WTC11 (cell line): ENCODE measurements at regions not wholly inside any gene's neighbourhood (a gene's known extent, or its start where the extent isn't known, plus 50 kb on each side); places are given as distances from the start of the nearest gene placed in this dataset.

Experiments used
- ATAC-seq: fragments of 200-7000 bp; cut with Tn5 transposase; 2 replicates; pipeline ENCODE4 v1.10.0; 2021; ENCODE audit warnings: mild to moderate bottlenecking, moderate library complexity
- CTCF ChIA-PET: fragments of 300-600 bp; sonication (Branson Sonifier 250); formaldehyde crosslinking; loops from one replicate; lab custom pipeline; 2021; ENCODE audit warnings: antibody characterized with exemption; lab: Charles Lee
- POLR2A ChIA-PET: fragments of 350-600 bp; sonication (Branson Sonifier 250); formaldehyde crosslinking; loops from one replicate; lab custom pipeline; 2021; ENCODE audit warnings: antibody characterized with exemption; lab: Charles Lee
- DNase-seq: peaks from one replicate; pipeline ENCODE4 v3.0.0; 2021; ENCODE audit warnings: low spot score
- H3K27ac Mint-ChIP-seq: 2 replicates; pipeline ENCODE4 v1.8.0; 2021; ENCODE audit warnings: mixed read lengths
- H3K27me3 Mint-ChIP-seq: 2 replicates; pipeline ENCODE4 v1.8.0; 2021; ENCODE audit warnings: low read depth, mild to moderate bottlenecking, moderate library complexity, mixed read lengths
- H3K36me3 Mint-ChIP-seq: 2 replicates; pipeline ENCODE4 v1.8.0; 2021; ENCODE audit warnings: mixed read lengths
- H3K4me1 Mint-ChIP-seq: 2 replicates; pipeline ENCODE4 v1.8.0; 2022; ENCODE audit warnings: mixed read lengths
- H3K4me3 Mint-ChIP-seq: 2 replicates; pipeline ENCODE4 v1.8.0; 2021; ENCODE audit warnings: mild to moderate bottlenecking, moderate library complexity, mixed read lengths
- H3K9me3 Mint-ChIP-seq: 2 replicates; pipeline ENCODE4 v1.8.0; 2021; ENCODE audit warnings: mixed read lengths
- CREM ChIP-seq: sonication (generic); formaldehyde crosslinking; IDR thresholded peaks from 2 replicates; pipeline ENCODE4 v1.8.1; 2022; ENCODE audit warnings: mild to moderate bottlenecking, missing genetic modification reagents, moderate library complexity
- GRHL2 ChIP-seq: fragments of 250-450 bp; sonication (Bioruptor Pico); IDR thresholded peaks from 2 replicates; pipeline ENCODE4 v1.8.0; 2022; ENCODE audit warnings: mild to moderate bottlenecking, moderate library complexity; ENCODE audit not compliant: insufficient replicate concordance, severe bottlenecking
- JAZF1 ChIP-seq: fragments of 250-450 bp; sonication (Bioruptor Pico); IDR thresholded peaks from 2 replicates; pipeline ENCODE4 v1.9.0; 2021; ENCODE audit warnings: moderate library complexity, mild to moderate bottlenecking, inconsistent platforms
- KAT7 ChIP-seq: sonication (generic); formaldehyde crosslinking; IDR thresholded peaks from 2 replicates; pipeline ENCODE4 v1.8.1; 2023; ENCODE audit warnings: missing genetic modification reagents, mild to moderate bottlenecking, borderline replicate concordance
- NFYB ChIP-seq: sonication (generic); formaldehyde crosslinking; conservative IDR thresholded peaks from 2 replicates; pipeline ENCODE4 v1.8.0; 2022; ENCODE audit warnings: low read depth, missing genetic modification reagents
- NR3C1 ChIP-seq: sonication (generic); formaldehyde crosslinking; conservative IDR thresholded peaks from 2 replicates; pipeline ENCODE4 v1.8.1; 2023; ENCODE audit warnings: low read depth, mild to moderate bottlenecking, missing genetic modification reagents
- RORB ChIP-seq: fragments of 250-450 bp; sonication (Bioruptor Pico); IDR thresholded peaks from 2 replicates; pipeline ENCODE4 v1.9.0; 2021; ENCODE audit warnings: mild to moderate bottlenecking
- SMAD3 ChIP-seq: sonication (generic); formaldehyde crosslinking; IDR thresholded peaks from 2 replicates; pipeline ENCODE4 v1.8.0; 2022; ENCODE audit warnings: missing genetic modification reagents, mild to moderate bottlenecking, borderline replicate concordance
- SOX15 ChIP-seq: fragments of 250-450 bp; sonication (Bioruptor Pico); IDR thresholded peaks from 2 replicates; pipeline ENCODE4 v1.9.0; 2021; ENCODE audit warnings: mild to moderate bottlenecking
- USF1 ChIP-seq: sonication (generic); formaldehyde crosslinking; IDR thresholded peaks from 2 replicates; pipeline ENCODE4 v1.8.0; 2022; ENCODE audit warnings: mild to moderate bottlenecking, missing genetic modification reagents
- TF ChIP-seq, protein P1 (sequence below): sonication (generic); formaldehyde crosslinking; IDR thresholded peaks from 2 replicates; pipeline ENCODE4 v1.8.1; 2023; ENCODE audit warnings: mild to moderate bottlenecking, missing genetic modification reagents, borderline replicate concordance
- TF ChIP-seq, protein P2 (sequence below): fragments of 250-450 bp; sonication (Bioruptor Pico); IDR thresholded peaks from 2 replicates; pipeline ENCODE4 v1.8.0; 2021; ENCODE audit warnings: mild to moderate bottlenecking
- TF ChIP-seq, protein P3 (sequence below): fragments of 250-450 bp; sonication (Bioruptor Pico); IDR thresholded peaks from 2 replicates; pipeline ENCODE4 v1.9.0; 2021; ENCODE audit warnings: mild to moderate bottlenecking
- TF ChIP-seq, protein P4 (sequence below): sonication (generic); formaldehyde crosslinking; IDR thresholded peaks from 2 replicates; pipeline ENCODE4 v1.8.1; 2022; ENCODE audit warnings: mild to moderate bottlenecking, missing genetic modification reagents, moderate library complexity, borderline replicate concordance
- TF ChIP-seq, protein P5 (sequence below): sonication (generic); formaldehyde crosslinking; IDR thresholded peaks from 2 replicates; pipeline ENCODE4 v1.8.0; 2023; ENCODE audit warnings: missing genetic modification reagents, mild to moderate bottlenecking, borderline replicate concordance

DNA sequence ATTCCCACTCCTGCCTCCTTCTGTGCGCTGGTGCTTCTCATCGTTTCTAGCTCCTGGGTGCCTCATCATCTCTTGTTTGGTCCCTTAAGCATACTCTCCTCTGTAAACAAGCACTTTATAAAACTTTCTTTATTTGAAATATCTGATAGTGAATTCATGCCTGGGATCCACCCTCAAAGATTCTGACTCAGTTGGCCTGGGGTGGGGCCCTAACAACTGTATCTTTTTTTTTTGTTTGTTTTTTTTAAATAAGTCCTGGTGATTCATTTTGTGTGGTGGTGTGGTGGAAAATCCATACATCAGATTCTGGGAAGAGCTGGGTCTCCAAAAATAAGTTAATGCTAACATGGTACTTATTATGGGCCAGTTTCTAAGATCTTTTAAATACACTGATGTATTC, 678.3 kb downstream of the TOX3 start (continued):
- TF ChIP-seq, protein P1, sequence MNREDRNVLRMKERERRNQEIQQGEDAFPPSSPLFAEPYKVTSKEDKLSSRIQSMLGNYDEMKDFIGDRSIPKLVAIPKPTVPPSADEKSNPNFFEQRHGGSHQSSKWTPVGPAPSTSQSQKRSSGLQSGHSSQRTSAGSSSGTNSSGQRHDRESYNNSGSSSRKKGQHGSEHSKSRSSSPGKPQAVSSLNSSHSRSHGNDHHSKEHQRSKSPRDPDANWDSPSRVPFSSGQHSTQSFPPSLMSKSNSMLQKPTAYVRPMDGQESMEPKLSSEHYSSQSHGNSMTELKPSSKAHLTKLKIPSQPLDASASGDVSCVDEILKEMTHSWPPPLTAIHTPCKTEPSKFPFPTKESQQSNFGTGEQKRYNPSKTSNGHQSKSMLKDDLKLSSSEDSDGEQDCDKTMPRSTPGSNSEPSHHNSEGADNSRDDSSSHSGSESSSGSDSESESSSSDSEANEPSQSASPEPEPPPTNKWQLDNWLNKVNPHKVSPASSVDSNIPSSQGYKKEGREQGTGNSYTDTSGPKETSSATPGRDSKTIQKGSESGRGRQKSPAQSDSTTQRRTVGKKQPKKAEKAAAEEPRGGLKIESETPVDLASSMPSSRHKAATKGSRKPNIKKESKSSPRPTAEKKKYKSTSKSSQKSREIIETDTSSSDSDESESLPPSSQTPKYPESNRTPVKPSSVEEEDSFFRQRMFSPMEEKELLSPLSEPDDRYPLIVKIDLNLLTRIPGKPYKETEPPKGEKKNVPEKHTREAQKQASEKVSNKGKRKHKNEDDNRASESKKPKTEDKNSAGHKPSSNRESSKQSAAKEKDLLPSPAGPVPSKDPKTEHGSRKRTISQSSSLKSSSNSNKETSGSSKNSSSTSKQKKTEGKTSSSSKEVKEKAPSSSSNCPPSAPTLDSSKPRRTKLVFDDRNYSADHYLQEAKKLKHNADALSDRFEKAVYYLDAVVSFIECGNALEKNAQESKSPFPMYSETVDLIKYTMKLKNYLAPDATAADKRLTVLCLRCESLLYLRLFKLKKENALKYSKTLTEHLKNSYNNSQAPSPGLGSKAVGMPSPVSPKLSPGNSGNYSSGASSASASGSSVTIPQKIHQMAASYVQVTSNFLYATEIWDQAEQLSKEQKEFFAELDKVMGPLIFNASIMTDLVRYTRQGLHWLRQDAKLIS (CRISPR knock-in tag): no peak
- TF ChIP-seq SMAD3 (CRISPR knock-in tag): no peak

- DNase-seq (no peak), ATAC-seq (no peak)
- Mint-ChIP-seq H3K27ac (no peak overlapping the region), H3K9me3 (no peaks in the 10 kb centered on the region), H3K4me1 (peaks cover 15% of the 10 kb centered on the region), H3K36me3 (no peaks in the 10 kb centered on the region), H3K27me3 (no peaks in the 10 kb centered on the region), H3K4me3 (no peak overlapping the region)
- ChIA-PET CTCF (no interaction called here), POLR2A (no interaction called here)
- TF ChIP-seq JAZF1 (no peak), CREM (CRISPR knock-in tag) (no peak)
Measured at GRCh38 chr16:51867386-51868065, 679.4 kb downstream of the TOX3 start.

- no peaks in the 10 kb centered on the region for H3K36me3 Mint-ChIP-seq
- TF ChIP-seq JAZF1 (no peak), NFYB (CRISPR knock-in tag) (no peak), NR3C1 (CRISPR knock-in tag) (no peak), USF1 (CRISPR knock-in tag) (no peak)
- TF ChIP-seq, protein P2, sequence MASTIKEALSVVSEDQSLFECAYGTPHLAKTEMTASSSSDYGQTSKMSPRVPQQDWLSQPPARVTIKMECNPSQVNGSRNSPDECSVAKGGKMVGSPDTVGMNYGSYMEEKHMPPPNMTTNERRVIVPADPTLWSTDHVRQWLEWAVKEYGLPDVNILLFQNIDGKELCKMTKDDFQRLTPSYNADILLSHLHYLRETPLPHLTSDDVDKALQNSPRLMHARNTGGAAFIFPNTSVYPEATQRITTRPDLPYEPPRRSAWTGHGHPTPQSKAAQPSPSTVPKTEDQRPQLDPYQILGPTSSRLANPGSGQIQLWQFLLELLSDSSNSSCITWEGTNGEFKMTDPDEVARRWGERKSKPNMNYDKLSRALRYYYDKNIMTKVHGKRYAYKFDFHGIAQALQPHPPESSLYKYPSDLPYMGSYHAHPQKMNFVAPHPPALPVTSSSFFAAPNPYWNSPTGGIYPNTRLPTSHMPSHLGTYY (CRISPR knock-in tag): no peak
- TF ChIP-seq, protein P3, sequence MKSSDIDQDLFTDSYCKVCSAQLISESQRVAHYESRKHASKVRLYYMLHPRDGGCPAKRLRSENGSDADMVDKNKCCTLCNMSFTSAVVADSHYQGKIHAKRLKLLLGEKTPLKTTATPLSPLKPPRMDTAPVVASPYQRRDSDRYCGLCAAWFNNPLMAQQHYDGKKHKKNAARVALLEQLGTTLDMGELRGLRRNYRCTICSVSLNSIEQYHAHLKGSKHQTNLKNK (CRISPR knock-in tag): no peak
- TF ChIP-seq, protein P4, sequence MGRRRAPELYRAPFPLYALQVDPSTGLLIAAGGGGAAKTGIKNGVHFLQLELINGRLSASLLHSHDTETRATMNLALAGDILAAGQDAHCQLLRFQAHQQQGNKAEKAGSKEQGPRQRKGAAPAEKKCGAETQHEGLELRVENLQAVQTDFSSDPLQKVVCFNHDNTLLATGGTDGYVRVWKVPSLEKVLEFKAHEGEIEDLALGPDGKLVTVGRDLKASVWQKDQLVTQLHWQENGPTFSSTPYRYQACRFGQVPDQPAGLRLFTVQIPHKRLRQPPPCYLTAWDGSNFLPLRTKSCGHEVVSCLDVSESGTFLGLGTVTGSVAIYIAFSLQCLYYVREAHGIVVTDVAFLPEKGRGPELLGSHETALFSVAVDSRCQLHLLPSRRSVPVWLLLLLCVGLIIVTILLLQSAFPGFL: no peak
- ChIA-PET CTCF (no interaction called here), POLR2A (no interaction called here)
- no peaks in the 10 kb centered on the region for H3K27me3 Mint-ChIP-seq
- ATAC-seq (no peak), DNase-seq (no peak)
- H3K27ac Mint-ChIP-seq: no peak overlapping the region
- H3K9me3 Mint-ChIP-seq: no peaks in the 10 kb centered on the region
- no peak overlapping the region for H3K4me3 Mint-ChIP-seq
- peaks cover 4% of the 10 kb centered on the region; the same call in 1 of the 2 replicates for H3K4me1 Mint-ChIP-seq
Measured at GRCh38 chr16:51864575-51864974, 682.4 kb downstream of the TOX3 start.

DNA sequence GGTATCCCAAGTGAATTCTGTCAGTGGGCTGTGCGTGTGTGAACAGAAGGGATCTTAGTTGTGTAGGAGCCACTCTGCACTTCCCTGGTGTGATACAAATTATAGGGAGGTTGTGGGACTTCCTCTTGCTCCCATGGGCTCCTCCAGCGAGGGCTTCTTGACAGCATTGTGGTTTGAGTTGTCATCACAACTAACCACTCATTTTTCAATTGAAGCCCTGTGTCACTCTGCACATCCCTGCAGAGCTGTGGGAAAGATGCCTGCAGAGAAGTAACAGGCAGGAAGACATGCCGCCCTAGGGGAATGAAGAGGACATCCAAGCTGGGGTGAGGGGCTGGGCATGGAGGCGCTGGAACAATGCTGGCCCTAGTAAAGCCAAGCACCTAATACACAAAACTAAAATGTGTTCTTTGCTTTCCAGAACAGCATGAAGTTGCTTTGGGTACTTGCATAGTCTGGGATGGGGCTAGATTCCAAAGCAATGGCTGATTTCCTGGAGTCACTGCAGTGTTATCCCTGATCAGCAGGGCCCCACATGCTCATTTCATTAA, 692.5 kb downstream of the TOX3 start:
- no peak overlapping the region for H3K27ac Mint-ChIP-seq
- no peak overlapping the region for H3K4me3 Mint-ChIP-seq
- ATAC-seq: peak; percentile 91
- H3K36me3 Mint-ChIP-seq: no peaks in the 10 kb centered on the region
- H3K9me3 Mint-ChIP-seq: peaks cover 14% of the 10 kb centered on the region
- peaks cover 36% of the 10 kb centered on the region for H3K4me1 Mint-ChIP-seq
- H3K27me3 Mint-ChIP-seq: no peaks in the 10 kb centered on the region; the same call in 1 of the 2 replicates
- POLR2A ChIA-PET: interaction anchor here (0.6 kb wide), 1 partner anchor 21 kb away, joined by 3 read pairs; no protein-coding TSS in a partner anchor
- CTCF ChIA-PET: interaction anchor here (1.4 to 1.8 kb wide), 2 partner anchors 36 to 117 kb away, joined by 5 to 6 read pairs; no protein-coding TSS in a partner anchor
- DNase-seq: no peak
- TF ChIP-seq RORB (CRISPR knock-in tag) (no peak), KAT7 (CRISPR knock-in tag) (no peak), SOX15 (CRISPR knock-in tag) (no peak), GRHL2 (CRISPR knock-in tag) (no peak)
- TF ChIP-seq, protein P5, sequence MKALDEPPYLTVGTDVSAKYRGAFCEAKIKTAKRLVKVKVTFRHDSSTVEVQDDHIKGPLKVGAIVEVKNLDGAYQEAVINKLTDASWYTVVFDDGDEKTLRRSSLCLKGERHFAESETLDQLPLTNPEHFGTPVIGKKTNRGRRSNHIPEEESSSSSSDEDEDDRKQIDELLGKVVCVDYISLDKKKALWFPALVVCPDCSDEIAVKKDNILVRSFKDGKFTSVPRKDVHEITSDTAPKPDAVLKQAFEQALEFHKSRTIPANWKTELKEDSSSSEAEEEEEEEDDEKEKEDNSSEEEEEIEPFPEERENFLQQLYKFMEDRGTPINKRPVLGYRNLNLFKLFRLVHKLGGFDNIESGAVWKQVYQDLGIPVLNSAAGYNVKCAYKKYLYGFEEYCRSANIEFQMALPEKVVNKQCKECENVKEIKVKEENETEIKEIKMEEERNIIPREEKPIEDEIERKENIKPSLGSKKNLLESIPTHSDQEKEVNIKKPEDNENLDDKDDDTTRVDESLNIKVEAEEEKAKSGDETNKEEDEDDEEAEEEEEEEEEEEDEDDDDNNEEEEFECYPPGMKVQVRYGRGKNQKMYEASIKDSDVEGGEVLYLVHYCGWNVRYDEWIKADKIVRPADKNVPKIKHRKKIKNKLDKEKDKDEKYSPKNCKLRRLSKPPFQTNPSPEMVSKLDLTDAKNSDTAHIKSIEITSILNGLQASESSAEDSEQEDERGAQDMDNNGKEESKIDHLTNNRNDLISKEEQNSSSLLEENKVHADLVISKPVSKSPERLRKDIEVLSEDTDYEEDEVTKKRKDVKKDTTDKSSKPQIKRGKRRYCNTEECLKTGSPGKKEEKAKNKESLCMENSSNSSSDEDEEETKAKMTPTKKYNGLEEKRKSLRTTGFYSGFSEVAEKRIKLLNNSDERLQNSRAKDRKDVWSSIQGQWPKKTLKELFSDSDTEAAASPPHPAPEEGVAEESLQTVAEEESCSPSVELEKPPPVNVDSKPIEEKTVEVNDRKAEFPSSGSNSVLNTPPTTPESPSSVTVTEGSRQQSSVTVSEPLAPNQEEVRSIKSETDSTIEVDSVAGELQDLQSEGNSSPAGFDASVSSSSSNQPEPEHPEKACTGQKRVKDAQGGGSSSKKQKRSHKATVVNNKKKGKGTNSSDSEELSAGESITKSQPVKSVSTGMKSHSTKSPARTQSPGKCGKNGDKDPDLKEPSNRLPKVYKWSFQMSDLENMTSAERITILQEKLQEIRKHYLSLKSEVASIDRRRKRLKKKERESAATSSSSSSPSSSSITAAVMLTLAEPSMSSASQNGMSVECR (CRISPR knock-in tag): no peak
- TF ChIP-seq, protein P2 (CRISPR knock-in tag): no peak
